ENCODE measurements at regions not wholly inside any gene's neighbourhood (a gene's known extent, or its start where the extent isn't known, plus 50 kb on each side); places are given as distances from the start of the nearest gene placed in this dataset.
A peak's percentile ranks its signal among the peaks of the same experiment; 100 is the strongest.

DNA sequence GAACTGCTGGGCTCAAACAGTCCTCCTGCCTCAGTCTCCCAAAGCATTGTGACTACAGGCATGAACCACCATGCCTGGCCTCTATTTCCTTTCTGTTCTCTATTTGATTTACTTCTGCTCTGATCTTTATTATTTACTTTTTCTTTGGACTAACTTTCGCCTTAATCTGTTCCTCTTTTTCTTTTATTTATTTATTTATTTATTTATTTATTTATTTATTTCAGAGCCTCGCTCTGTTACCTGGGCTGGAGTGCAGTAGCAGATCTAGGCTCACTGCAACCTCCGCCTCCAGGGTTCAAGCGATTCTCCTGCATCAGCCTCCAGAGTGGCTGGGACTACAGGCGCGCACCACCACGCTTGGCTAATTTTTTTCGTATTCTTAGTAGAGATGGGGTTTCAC is 1158.3 kb upstream of the GOT2 start:
- H3K27ac ChIP-seq: no peak overlapping the region
- intact Hi-C loops (cut with DNase I): no loop called here
- TF ChIP-seq, protein P1, sequence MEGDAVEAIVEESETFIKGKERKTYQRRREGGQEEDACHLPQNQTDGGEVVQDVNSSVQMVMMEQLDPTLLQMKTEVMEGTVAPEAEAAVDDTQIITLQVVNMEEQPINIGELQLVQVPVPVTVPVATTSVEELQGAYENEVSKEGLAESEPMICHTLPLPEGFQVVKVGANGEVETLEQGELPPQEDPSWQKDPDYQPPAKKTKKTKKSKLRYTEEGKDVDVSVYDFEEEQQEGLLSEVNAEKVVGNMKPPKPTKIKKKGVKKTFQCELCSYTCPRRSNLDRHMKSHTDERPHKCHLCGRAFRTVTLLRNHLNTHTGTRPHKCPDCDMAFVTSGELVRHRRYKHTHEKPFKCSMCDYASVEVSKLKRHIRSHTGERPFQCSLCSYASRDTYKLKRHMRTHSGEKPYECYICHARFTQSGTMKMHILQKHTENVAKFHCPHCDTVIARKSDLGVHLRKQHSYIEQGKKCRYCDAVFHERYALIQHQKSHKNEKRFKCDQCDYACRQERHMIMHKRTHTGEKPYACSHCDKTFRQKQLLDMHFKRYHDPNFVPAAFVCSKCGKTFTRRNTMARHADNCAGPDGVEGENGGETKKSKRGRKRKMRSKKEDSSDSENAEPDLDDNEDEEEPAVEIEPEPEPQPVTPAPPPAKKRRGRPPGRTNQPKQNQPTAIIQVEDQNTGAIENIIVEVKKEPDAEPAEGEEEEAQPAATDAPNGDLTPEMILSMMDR (IDR thresholded peaks at IDR 0.05): no peak
- TF ChIP-seq POLR2A (IDR thresholded peaks at IDR 0.05): no peak
- no peak for ATAC-seq
- H3K4me1 ChIP-seq: no peaks in the 10 kb centered on the region
- DNase-seq: no peak
- no peaks in the 10 kb centered on the region for H3K27me3 ChIP-seq
- WGBS, 2 donors: 88 to 91% methylated on average over 8 of the region's 8 CpGs
- no peaks in the 10 kb centered on the region for H3K36me3 ChIP-seq (replicated peaks in 1 of 2; ENCODE audit: insufficient read depth in 1 of 2, low read depth in 2 of 2)
- H3K9me3 ChIP-seq: no peaks in the 10 kb centered on the region
- H3K4me3 ChIP-seq: no peak overlapping the region

DNA sequence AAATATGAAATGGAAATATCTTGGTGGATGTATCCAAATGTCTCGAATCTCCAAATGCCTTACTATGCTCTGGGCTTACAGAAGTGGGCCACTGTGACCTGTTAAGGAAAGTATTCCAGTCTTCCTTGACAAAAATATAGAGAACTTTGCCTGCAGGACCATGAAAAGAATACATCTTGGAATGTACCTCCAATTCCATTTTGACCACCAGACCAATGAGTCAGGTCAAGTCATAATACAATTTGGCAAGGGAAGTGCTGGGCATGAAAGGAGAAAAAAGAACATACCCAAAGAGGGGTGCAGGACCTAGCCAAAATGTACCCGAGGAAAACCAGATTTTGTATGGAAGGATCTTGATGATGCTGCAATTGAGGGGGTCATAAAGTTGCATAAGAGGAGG is 1153.7 kb upstream of the GOT2 start:
- DNase-seq (no peak), ATAC-seq (no peak)
- Histone ChIP-seq H3K4me3 (no peak overlapping the region), H3K9me3 (no peaks in the 10 kb centered on the region), H3K36me3 (replicated peaks in 1 of 2; ENCODE audit: insufficient read depth in 1 of 2, low read depth in 2 of 2) (no peaks in the 10 kb centered on the region), H3K27me3 (no peaks in the 10 kb centered on the region), H3K4me1 (no peaks in the 10 kb centered on the region), H3K27ac (no peak overlapping the region)
- intact Hi-C loops (cut with DNase I): no loop called here
- WGBS, 2 donors: 60 to 65% methylated on average over 2 of the region's 2 CpGs
- TF ChIP-seq, protein P1 (IDR thresholded peaks at IDR 0.05): no peak
- no peak for TF ChIP-seq POLR2A (IDR thresholded peaks at IDR 0.05)

GRCh38 chr16:59886021-59886420 is 1151.9 kb upstream of the GOT2 start:
- intact Hi-C loops (cut with DNase I): no loop called here
- no peak for TF ChIP-seq POLR2A (IDR thresholded peaks at IDR 0.05)
- TF ChIP-seq, protein P1 (IDR thresholded peaks at IDR 0.05): no peak
- Histone ChIP-seq H3K27me3 (no peaks in the 10 kb centered on the region), H3K4me3 (no peak overlapping the region), H3K27ac (no peak overlapping the region), H3K4me1 (no peaks in the 10 kb centered on the region), H3K9me3 (no peaks in the 10 kb centered on the region), H3K36me3 (replicated peaks in 1 of 2; ENCODE audit: insufficient read depth in 1 of 2, low read depth in 2 of 2) (no peaks in the 10 kb centered on the region)
- ATAC-seq (peak; percentile 52), DNase-seq (peak in 2 of 4 donors; percentile 25 to 33)
- WGBS, 2 donors: 25 to 35% methylated on average over 2 of the region's 2 CpGs

DNA sequence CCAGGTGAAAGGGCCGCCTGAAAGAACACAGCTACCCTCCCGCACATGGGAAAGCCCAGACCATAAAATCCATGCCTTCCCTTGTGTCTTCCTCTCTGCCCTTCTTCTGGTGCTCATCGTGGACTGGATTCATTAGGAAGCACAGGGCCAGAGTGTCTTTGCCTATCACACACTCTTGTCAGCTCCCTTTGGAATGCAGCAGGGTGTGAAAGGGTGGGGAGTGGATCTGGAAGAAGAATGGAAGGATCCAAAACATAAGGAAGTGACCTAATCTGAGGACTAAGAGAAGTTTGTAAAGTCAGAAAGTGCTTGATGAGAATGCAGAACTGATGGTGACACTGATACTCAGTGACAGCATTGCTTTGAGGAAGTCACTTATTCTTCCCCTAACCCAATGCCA is 1147.3 kb upstream of the GOT2 start:
- 27 to 64% methylated on average over 3 of the region's 3 CpGs for WGBS, 2 donors
- no peak for ATAC-seq
- intact Hi-C loops (cut with DNase I): no loop called here

DNA sequence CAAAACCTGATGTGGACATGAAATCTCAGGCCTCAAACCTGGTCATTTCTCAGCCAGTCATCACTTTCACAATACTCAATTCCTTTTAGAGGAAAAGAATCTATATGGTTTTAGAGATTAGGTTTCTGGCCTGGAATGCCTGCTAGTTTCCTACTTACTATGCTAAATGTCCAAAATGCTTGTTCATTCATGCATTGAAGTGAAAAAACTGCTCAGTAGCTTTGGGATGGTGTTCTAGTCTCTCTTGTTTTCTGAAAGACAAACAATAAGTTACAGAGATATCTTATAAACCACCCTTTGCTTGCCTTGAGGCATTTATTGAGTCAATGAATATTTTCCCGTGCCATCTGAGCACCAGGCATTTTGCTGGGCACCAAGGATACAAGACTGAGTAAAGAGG is 1146.5 kb upstream of the GOT2 start:
- 40 to 48% methylated on average over 1 of the region's 1 CpG for WGBS, 2 donors
- intact Hi-C loops (cut with DNase I): no loop called here
- Histone ChIP-seq H3K4me1 (no peaks in the 10 kb centered on the region), H3K36me3 (replicated peaks in 1 of 2; ENCODE audit: insufficient read depth in 1 of 2, low read depth in 2 of 2) (no peaks in the 10 kb centered on the region), H3K4me3 (no peak overlapping the region), H3K9me3 (no peaks in the 10 kb centered on the region), H3K27me3 (no peaks in the 10 kb centered on the region), H3K27ac (no peak overlapping the region)
- no peak for DNase-seq
- no peak for ATAC-seq
- no peak for TF ChIP-seq POLR2A (IDR thresholded peaks at IDR 0.05)
- TF ChIP-seq, protein P1 (IDR thresholded peaks at IDR 0.05): no peak

More for the DNA sequence above, 1147.3 kb upstream of the GOT2 start:
- no peak for DNase-seq
- Histone ChIP-seq H3K27me3 (no peaks in the 10 kb centered on the region), H3K9me3 (no peaks in the 10 kb centered on the region), H3K4me1 (no peaks in the 10 kb centered on the region), H3K36me3 (replicated peaks in 1 of 2; ENCODE audit: insufficient read depth in 1 of 2, low read depth in 2 of 2) (no peaks in the 10 kb centered on the region), H3K27ac (no peak overlapping the region), H3K4me3 (no peak overlapping the region)
- TF ChIP-seq, protein P1 (IDR thresholded peaks at IDR 0.05): no peak
- TF ChIP-seq POLR2A (IDR thresholded peaks at IDR 0.05): no peak
